SK-N-SH treated with all-trans-retinoic acid at 6 μM for 48 hours (cell line): ENCODE measurements at regions not wholly inside any gene's neighbourhood (a gene's known extent, or its start where the extent isn't known, plus 50 kb on each side); places are given as distances from the start of the nearest gene placed in this dataset.

Experiments
- BACH2 ChIP-seq: fragments of 250-450 bp; sonication (Bioruptor Pico); IDR thresholded peaks from 2 replicates; pipeline ENCODE4 v1.9.0; 2021; ENCODE audit warnings: mild to moderate bottlenecking, borderline replicate concordance
- ZNF565 ChIP-seq: fragments of 450-650 bp; formaldehyde crosslinking; conservative IDR thresholded peaks from 2 replicates; pipeline ENCODE4 v1.5.0; 2020; ENCODE audit warnings: low read depth, mild to moderate bottlenecking, moderate library complexity
- TF ChIP-seq, protein P1 (sequence below): fragments of 250-450 bp; sonication (Bioruptor Pico); IDR thresholded peaks from 2 replicates; pipeline ENCODE4 v1.8.0; 2020; ENCODE audit warnings: mild to moderate bottlenecking, moderate library complexity, borderline replicate concordance
- TF ChIP-seq, protein P2 (sequence below): fragments of 250-450 bp; sonication (Bioruptor Pico); IDR thresholded peaks from 2 replicates; pipeline ENCODE4 v1.5.0; 2020; ENCODE audit warnings: mild to moderate bottlenecking, moderate library complexity

DNA sequence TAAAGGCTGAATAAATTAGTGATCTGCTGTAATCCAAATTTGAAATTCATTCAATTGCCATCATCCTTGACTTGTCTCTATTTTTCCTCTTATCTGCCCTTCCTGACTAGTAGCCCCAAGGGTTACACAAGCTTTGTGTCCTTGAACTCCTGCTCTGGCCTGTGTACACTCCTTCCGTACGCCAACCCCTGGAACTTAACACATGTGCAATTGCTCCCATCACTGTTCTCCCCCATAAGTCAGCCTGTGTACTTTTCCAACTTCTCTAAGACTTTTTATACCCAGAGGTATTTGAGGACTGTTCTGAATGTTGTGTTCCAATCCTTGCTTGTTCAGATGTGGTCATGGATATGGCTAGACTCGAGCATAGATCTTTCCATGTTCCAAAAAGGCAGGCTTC, 171.1 kb upstream of the G2E3 start:
- TF ChIP-seq ZNF565 (CRISPR knock-in tag), result no peak
- TF ChIP-seq, protein P1, sequence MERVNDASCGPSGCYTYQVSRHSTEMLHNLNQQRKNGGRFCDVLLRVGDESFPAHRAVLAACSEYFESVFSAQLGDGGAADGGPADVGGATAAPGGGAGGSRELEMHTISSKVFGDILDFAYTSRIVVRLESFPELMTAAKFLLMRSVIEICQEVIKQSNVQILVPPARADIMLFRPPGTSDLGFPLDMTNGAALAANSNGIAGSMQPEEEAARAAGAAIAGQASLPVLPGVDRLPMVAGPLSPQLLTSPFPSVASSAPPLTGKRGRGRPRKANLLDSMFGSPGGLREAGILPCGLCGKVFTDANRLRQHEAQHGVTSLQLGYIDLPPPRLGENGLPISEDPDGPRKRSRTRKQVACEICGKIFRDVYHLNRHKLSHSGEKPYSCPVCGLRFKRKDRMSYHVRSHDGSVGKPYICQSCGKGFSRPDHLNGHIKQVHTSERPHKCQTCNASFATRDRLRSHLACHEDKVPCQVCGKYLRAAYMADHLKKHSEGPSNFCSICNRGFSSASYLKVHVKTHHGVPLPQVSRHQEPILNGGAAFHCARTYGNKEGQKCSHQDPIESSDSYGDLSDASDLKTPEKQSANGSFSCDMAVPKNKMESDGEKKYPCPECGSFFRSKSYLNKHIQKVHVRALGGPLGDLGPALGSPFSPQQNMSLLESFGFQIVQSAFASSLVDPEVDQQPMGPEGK (CRISPR knock-in tag), result no peak
- no peak for TF ChIP-seq BACH2 (CRISPR knock-in tag)
- TF ChIP-seq, protein P2, sequence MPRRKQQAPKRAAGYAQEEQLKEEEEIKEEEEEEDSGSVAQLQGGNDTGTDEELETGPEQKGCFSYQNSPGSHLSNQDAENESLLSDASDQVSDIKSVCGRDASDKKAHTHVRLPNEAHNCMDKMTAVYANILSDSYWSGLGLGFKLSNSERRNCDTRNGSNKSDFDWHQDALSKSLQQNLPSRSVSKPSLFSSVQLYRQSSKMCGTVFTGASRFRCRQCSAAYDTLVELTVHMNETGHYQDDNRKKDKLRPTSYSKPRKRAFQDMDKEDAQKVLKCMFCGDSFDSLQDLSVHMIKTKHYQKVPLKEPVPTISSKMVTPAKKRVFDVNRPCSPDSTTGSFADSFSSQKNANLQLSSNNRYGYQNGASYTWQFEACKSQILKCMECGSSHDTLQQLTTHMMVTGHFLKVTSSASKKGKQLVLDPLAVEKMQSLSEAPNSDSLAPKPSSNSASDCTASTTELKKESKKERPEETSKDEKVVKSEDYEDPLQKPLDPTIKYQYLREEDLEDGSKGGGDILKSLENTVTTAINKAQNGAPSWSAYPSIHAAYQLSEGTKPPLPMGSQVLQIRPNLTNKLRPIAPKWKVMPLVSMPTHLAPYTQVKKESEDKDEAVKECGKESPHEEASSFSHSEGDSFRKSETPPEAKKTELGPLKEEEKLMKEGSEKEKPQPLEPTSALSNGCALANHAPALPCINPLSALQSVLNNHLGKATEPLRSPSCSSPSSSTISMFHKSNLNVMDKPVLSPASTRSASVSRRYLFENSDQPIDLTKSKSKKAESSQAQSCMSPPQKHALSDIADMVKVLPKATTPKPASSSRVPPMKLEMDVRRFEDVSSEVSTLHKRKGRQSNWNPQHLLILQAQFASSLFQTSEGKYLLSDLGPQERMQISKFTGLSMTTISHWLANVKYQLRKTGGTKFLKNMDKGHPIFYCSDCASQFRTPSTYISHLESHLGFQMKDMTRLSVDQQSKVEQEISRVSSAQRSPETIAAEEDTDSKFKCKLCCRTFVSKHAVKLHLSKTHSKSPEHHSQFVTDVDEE (CRISPR knock-in tag), result no peak
